ENCODE measurements at regions not wholly inside any gene's neighbourhood (a gene's known extent, or its start where the extent isn't known, plus 50 kb on each side); places are given as distances from the start of the nearest gene placed in this dataset.

- Histone ChIP-seq H3K36me3 (replicated peaks in 1 of 2; ENCODE audit: control insufficient read depth in 1 of 2, insufficient read depth in 2 of 2, low read length in 2 of 2) (no peaks in the 10 kb centered on the region), H3K27ac (ENCODE audit: low read depth in 1 of 2, low read length in 2 of 2) (no peak overlapping the region), H4K20me1 (ENCODE audit: insufficient read depth, low read length) (no peaks in the 10 kb centered on the region), H3K4me3 (replicated peaks in 1 of 3; ENCODE audit: low read depth in 2 of 3, low read length in 3 of 3) (no peak overlapping the region), H3K9ac (ENCODE audit: insufficient read depth, low read length, poor library complexity, severe bottlenecking) (no peak overlapping the region), H3K4me1 (ENCODE audit: control insufficient read depth in 1 of 2, insufficient read depth in 2 of 2, low read length in 2 of 2) (no peaks in the 10 kb centered on the region), H3K9me3 (replicated peaks in 1 of 2; ENCODE audit: control insufficient read depth in 1 of 2, insufficient read depth in 1 of 2, low read length in 2 of 2) (no peaks in the 10 kb centered on the region), H3K4me2 (replicated peaks; ENCODE audit: extremely low read depth, low read length, poor library complexity, severe bottlenecking) (no peak overlapping the region), H3K79me2 (ENCODE audit: insufficient read depth, low read length) (no peaks in the 10 kb centered on the region), H2AFZ (ENCODE audit: insufficient read depth, low read depth, low read length, poor library complexity, severe bottlenecking) (no peak overlapping the region), H3K27me3 (ENCODE audit: control insufficient read depth in 2 of 2, insufficient read depth in 2 of 2, low read length in 2 of 2) (no peaks in the 10 kb centered on the region)
- WGBS (ENCODE audit: insufficient coverage) = no CpG with 5 or more reads among the region's 5 CpGs
- no peak for DNase-seq
- no peaks in the 10 kb centered on the region for H3K4me1 Mint-ChIP-seq
- no peak overlapping the region for H3K27ac Mint-ChIP-seq
- intact Hi-C loops (cut with micrococcal nuclease) = no loop called here
- peaks cover 0 to 5% (median 2%) of the 10 kb centered on the region in 7 donors for H3K9me3 Mint-ChIP-seq
- H3K36me3 Mint-ChIP-seq = no peaks in the 10 kb centered on the region
- H3K27me3 Mint-ChIP-seq (ENCODE audit: low read depth in 3 of 3) = peaks cover 0 to 1% (median 0%) of the 10 kb centered on the region in 3 donors
- no peak for TF ChIP-seq CTCF (IDR thresholded peaks at IDR 0.05)
- H3K4me3 Mint-ChIP-seq = no peak overlapping the region
Measured at GRCh38 chr4:177214935-177215334, 94.7 kb upstream of the NEIL3 start.

- H3K36me3 ChIP-seq (replicated peaks in 1 of 2; ENCODE audit: control insufficient read depth in 1 of 2, insufficient read depth in 2 of 2, low read length in 2 of 2) = no peaks in the 10 kb centered on the region
- Mint-ChIP-seq H3K27me3 (ENCODE audit: low read depth in 3 of 3) (peaks cover 0 to 2% (median 1%) of the 10 kb centered on the region in 3 donors), H3K9me3 (peaks cover 0 to 3% (median 2%) of the 10 kb centered on the region in 7 donors), H3K27ac (no peak overlapping the region), H3K4me3 (no peak overlapping the region), H3K36me3 (no peaks in the 10 kb centered on the region), H3K4me1 (no peaks in the 10 kb centered on the region)
- H3K4me1 ChIP-seq (ENCODE audit: control insufficient read depth in 1 of 2, insufficient read depth in 2 of 2, low read length in 2 of 2) = no peaks in the 10 kb centered on the region
- no peak overlapping the region for H2AFZ ChIP-seq (ENCODE audit: insufficient read depth, low read depth, low read length, poor library complexity, severe bottlenecking)
- no peaks in the 10 kb centered on the region for H4K20me1 ChIP-seq (ENCODE audit: insufficient read depth, low read length)
- no peaks in the 10 kb centered on the region for H3K79me2 ChIP-seq (ENCODE audit: insufficient read depth, low read length)
- no peak overlapping the region for H3K27ac ChIP-seq (ENCODE audit: low read depth in 1 of 2, low read length in 2 of 2)
- intact Hi-C loops (cut with micrococcal nuclease) = no loop called here
- H3K9me3 ChIP-seq (replicated peaks in 1 of 2; ENCODE audit: control insufficient read depth in 1 of 2, insufficient read depth in 1 of 2, low read length in 2 of 2) = no peaks in the 10 kb centered on the region
- H3K9ac ChIP-seq (ENCODE audit: insufficient read depth, low read length, poor library complexity, severe bottlenecking) = no peak overlapping the region
- DNase-seq = no peak
- TF ChIP-seq CTCF (IDR thresholded peaks at IDR 0.05) = no peak
- H3K27me3 ChIP-seq (ENCODE audit: control insufficient read depth in 2 of 2, insufficient read depth in 2 of 2, low read length in 2 of 2) = no peaks in the 10 kb centered on the region
- 46% methylated on average over 3 of the region's 4 CpGs for WGBS (ENCODE audit: insufficient coverage)
- no peak overlapping the region for H3K4me3 ChIP-seq (replicated peaks in 1 of 3; ENCODE audit: low read depth in 2 of 3, low read length in 3 of 3)
- no peak overlapping the region for H3K4me2 ChIP-seq (replicated peaks; ENCODE audit: extremely low read depth, low read length, poor library complexity, severe bottlenecking)
Measured at GRCh38 chr4:177220376-177220775, 89.3 kb upstream of the NEIL3 start.

Measured in CD14-positive monocyte (primary cell).